Activated naive CD4-positive, alpha-beta T cell treated with anti-CD3 and anti-CD28 coated beads, Interleukin-2, amount 50 U/mL, for 72 hours (primary cell): ENCODE measurements at regions not wholly inside any gene's neighbourhood (a gene's known extent, or its start where the extent isn't known, plus 50 kb on each side); places are given as distances from the start of the nearest gene placed in this dataset.
A peak's percentile ranks its signal among the peaks of the same experiment; 100 is the strongest.

Experiments
- ATAC-seq, 2 donors: fragments of 150-1000 bp; cut with Tn5 transposase; 2 replicates each; pipeline ENCODE4 v1.10.0; 2021; ENCODE audit warnings: mild to moderate bottlenecking in 2 of 2, moderate library complexity in 2 of 2
- DNase-seq, 2 donors: peaks; one replicate each; pipeline ENCODE4 v3.0.0; 2021 to 2022; ENCODE audit warnings: low spot score in 2 of 2
- H3K27ac Mint-ChIP-seq, 2 donors: one replicate each; pipeline ENCODE4 v1.8.0; 2022; ENCODE audit warnings: mild to moderate bottlenecking in 2 of 2, mixed read lengths in 2 of 2
- H3K36me3 Mint-ChIP-seq, 2 donors: one replicate each; pipeline ENCODE4 v1.8.0; 2022; ENCODE audit warnings: mixed read lengths in 2 of 2
- H3K9me3 Mint-ChIP-seq, 2 donors: one replicate each; pipeline ENCODE4 v1.8.0; 2022; ENCODE audit warnings: mixed read lengths in 2 of 2

GRCh38 chr2:7899241-7899640, 782.6 kb upstream of the ID2 start:
- ATAC-seq (no peak), DNase-seq (no peak)
- Mint-ChIP-seq H3K9me3 (peaks cover 3 to 7% of the 10 kb centered on the region in 2 donors), H3K36me3 (peaks cover 0 to 3% of the 10 kb centered on the region in 2 donors), H3K27ac (no peak overlapping the region)

DNA sequence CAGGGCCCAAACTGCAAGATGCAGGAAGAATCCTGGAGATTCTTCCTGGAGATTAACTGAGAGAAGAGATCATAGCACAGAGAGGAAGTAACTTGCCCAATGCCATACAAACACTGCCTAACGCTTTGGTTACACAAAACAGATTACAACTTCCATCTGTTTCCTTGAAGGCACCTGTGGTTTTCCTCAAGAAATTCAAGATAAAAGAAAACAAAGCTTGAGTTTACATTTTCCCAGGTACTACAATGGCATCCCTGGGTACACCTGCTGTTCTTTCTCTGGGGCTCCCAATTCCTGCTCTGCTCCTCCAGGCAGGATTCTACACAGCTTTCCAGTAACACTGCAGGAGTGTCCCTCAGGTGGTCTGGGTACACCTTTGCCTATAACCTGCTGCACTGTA, 781.9 kb upstream of the ID2 start:
- no peaks in the 10 kb centered on the region for H3K36me3 Mint-ChIP-seq
- no peak for DNase-seq
- peaks cover 3 to 5% of the 10 kb centered on the region in 2 donors for H3K9me3 Mint-ChIP-seq
- no peak overlapping the region for H3K27ac Mint-ChIP-seq
- no peak for ATAC-seq

- no peak for ATAC-seq
- DNase-seq, result no peak
- H3K36me3 Mint-ChIP-seq, result no peaks in the 10 kb centered on the region
- H3K9me3 Mint-ChIP-seq, result peaks cover 3 to 5% of the 10 kb centered on the region in 2 donors
- peak overlapping the region in 1 of 2 donors; percentile 76 for H3K27ac Mint-ChIP-seq
Observed at GRCh38 chr2:7900593-7900992, 781.3 kb upstream of the ID2 start.

DNA sequence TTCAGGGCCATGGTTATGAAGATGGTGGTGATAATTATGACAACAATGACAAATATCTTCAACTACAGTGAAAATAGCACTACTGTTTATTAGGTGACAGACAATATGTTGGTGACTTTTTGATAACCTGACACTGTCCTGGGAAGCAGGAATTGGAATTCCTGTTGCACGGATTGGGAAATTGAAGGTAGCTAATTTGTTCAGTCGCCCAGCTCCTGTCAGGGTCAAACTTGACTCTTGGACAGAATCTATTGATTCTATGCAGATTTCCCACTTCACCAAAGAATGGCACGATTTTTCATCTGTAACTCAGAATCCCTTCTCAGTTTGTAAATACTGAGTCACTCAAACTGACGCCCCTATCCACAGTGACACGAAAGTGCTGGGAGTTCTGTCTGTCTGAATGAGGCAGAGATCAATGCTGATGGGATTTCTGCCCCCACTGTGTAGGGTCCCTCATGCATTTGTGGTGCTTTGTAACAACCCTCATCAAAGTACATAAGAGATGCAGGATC, 779.5 kb upstream of the ID2 start:
- no peak for ATAC-seq
- Mint-ChIP-seq H3K9me3 (peaks cover 3 to 5% of the 10 kb centered on the region in 2 donors), H3K27ac (no peak overlapping the region), H3K36me3 (no peaks in the 10 kb centered on the region)
- no peak for DNase-seq

- Mint-ChIP-seq H3K36me3 (no peaks in the 10 kb centered on the region), H3K27ac (peak overlapping the region in 1 of 2 donors; percentile 8), H3K9me3 (peaks cover 3 to 12% of the 10 kb centered on the region in 2 donors)
- ATAC-seq, result no peak
- DNase-seq, result no peak
Observed at GRCh38 chr2:7904319-7904718, 777.5 kb upstream of the ID2 start.

- Mint-ChIP-seq H3K36me3 (no peaks in the 10 kb centered on the region), H3K9me3 (peaks cover 3 to 12% of the 10 kb centered on the region in 2 donors), H3K27ac (no peak overlapping the region)
- ATAC-seq, result no peak
- no peak for DNase-seq
Observed at GRCh38 chr2:7905756-7906155, 776.1 kb upstream of the ID2 start.

DNA sequence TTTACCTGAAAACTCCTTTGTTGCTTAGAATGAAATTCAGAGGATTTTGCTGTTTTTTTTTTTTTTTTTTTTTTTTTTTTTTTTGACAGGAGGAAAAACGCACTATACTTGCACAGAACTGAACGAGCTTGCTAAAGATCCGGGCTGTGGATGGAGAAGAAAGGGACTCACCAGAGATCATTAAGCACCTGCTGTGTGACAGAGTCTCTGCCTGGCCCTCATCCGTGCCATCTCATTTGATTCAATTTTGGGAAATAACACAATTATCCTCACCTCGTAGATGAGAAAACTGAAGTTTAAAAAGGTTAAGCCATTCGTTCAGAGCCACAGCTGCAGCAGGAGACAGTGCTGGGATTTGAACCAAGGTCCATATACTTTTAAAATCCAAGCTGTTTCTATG, 775.4 kb upstream of the ID2 start:
- DNase-seq (no peak), ATAC-seq (no peak)
- H3K27ac Mint-ChIP-seq, result no peak overlapping the region
- no peaks in the 10 kb centered on the region for H3K36me3 Mint-ChIP-seq
- H3K9me3 Mint-ChIP-seq, result peaks cover 3 to 12% of the 10 kb centered on the region in 2 donors

DNA sequence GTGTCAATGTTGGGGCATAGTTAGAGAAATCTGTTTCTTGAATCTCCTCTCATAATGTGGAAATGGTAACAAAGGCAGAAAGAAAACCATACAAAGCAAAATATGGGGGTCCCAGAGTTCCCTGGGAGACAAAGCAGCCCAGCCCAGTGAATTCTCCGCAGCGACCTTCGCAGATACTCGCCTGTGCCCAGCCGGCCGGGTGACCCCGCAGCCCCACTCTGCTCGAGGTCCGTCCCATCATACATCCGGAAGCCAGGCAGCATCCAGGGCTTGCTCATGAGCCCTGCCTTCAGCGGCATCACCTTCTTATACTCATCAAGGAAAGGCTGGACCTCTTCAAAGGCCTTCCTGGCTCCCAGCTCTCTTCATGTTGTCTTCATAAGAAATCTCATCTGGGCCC, 774.8 kb upstream of the ID2 start:
- Mint-ChIP-seq H3K36me3 (no peaks in the 10 kb centered on the region), H3K27ac (no peak overlapping the region), H3K9me3 (peaks cover 3 to 12% of the 10 kb centered on the region in 2 donors)
- ATAC-seq (no peak), DNase-seq (no peak)

GRCh38 chr2:7910752-7911151, 771.1 kb upstream of the ID2 start:
- no peaks in the 10 kb centered on the region for H3K36me3 Mint-ChIP-seq
- ATAC-seq (no peak), DNase-seq (no peak)
- H3K9me3 Mint-ChIP-seq, result peaks cover 0 to 11% of the 10 kb centered on the region in 2 donors
- H3K27ac Mint-ChIP-seq, result no peak overlapping the region

- peaks cover 0 to 11% of the 10 kb centered on the region in 2 donors for H3K9me3 Mint-ChIP-seq
- DNase-seq (no peak), ATAC-seq (no peak)
- no peak overlapping the region for H3K27ac Mint-ChIP-seq
- no peaks in the 10 kb centered on the region for H3K36me3 Mint-ChIP-seq
Observed at GRCh38 chr2:7911196-7911595, 770.7 kb upstream of the ID2 start.

- DNase-seq (no peak), ATAC-seq (no peak)
- Mint-ChIP-seq H3K36me3 (no peaks in the 10 kb centered on the region), H3K27ac (no peak overlapping the region), H3K9me3 (peaks cover 0 to 7% of the 10 kb centered on the region in 2 donors)
Observed at GRCh38 chr2:7913974-7914373, 767.9 kb upstream of the ID2 start.

GRCh38 chr2:7915302-7916091, 766.4 kb upstream of the ID2 start:
- ATAC-seq, result no peak
- Mint-ChIP-seq H3K9me3 (peaks cover 0 to 9% of the 10 kb centered on the region in 2 donors), H3K36me3 (peaks cover 0 to 6% of the 10 kb centered on the region in 2 donors), H3K27ac (no peak overlapping the region)
- DNase-seq, result no peak

- DNase-seq (no peak), ATAC-seq (no peak)
- H3K9me3 Mint-ChIP-seq, result peaks cover 0 to 9% of the 10 kb centered on the region in 2 donors
- no peak overlapping the region for H3K27ac Mint-ChIP-seq
- peaks cover 0 to 6% of the 10 kb centered on the region in 2 donors for H3K36me3 Mint-ChIP-seq
Observed at GRCh38 chr2:7916670-7917069, 765.2 kb upstream of the ID2 start.

- Mint-ChIP-seq H3K36me3 (peaks cover 4 to 16% of the 10 kb centered on the region in 2 donors), H3K27ac (no peak overlapping the region), H3K9me3 (peaks cover 0 to 5% of the 10 kb centered on the region in 2 donors)
- DNase-seq (no peak), ATAC-seq (no peak)
Observed at GRCh38 chr2:7919510-7919909, 762.3 kb upstream of the ID2 start.

DNA sequence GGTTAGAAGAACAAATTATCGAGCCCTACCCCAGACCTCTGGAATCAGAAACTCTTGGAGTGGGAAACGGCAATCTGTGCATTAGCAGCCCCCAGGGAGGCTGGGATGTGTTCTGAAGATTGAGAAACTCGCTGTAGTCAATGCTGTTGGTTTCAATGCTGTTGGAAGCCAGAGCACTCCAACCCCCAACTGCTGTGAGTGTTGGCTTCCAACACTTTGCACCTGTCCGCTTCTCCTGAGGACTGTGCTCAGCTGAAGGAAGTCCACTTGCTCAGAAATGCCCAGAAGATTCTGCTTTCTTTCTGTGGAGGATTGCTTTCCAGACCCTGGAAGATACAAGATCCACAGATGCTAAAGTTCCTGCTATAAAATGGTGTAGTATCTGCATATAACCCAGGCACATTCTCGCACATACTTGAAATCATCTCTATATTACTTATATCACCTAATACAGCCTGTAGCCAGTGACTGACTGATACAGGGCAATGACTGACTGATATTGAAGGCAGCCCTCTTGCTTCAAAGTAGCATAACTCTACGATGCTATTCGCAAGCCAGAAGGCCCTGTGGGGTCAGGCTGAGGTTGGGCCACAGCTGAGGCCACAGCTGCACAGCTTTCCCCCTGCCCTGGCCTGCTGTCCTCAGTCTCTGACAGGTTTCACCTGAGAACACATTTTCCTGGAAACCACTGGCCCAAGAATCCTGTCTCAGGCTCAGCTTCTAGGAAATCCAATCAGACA, 757.7 kb upstream of the ID2 start:
- no peak overlapping the region for H3K27ac Mint-ChIP-seq
- no peak for ATAC-seq
- H3K36me3 Mint-ChIP-seq, result peaks cover 4 to 16% of the 10 kb centered on the region in 2 donors
- DNase-seq, result no peak
- H3K9me3 Mint-ChIP-seq, result peaks cover 0 to 9% of the 10 kb centered on the region in 2 donors

DNA sequence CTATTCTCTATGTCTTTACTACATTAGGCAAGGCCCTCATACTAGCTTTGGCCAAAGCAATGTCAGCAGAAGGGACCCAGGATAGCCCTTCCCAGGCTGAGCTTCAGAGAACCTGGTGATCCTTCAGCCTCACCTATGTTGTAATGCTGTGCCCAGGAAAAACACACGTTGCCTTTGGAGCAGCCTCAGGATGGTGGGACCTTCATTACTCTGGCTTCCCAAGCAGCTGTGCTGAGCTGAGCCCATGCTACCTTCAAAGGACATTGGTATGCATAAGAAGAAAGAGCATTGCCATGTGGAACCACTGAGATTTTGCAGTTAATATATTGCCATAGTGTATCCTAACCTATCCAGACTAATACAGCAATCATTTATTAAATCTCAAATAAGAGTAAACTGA, 756.4 kb upstream of the ID2 start:
- ATAC-seq (no peak), DNase-seq (no peak)
- peak overlapping the region in 1 of 2 donors; percentile 36 for H3K27ac Mint-ChIP-seq
- peaks cover 0 to 4% of the 10 kb centered on the region in 2 donors for H3K9me3 Mint-ChIP-seq
- H3K36me3 Mint-ChIP-seq, result peaks cover 4 to 10% of the 10 kb centered on the region in 2 donors

DNA sequence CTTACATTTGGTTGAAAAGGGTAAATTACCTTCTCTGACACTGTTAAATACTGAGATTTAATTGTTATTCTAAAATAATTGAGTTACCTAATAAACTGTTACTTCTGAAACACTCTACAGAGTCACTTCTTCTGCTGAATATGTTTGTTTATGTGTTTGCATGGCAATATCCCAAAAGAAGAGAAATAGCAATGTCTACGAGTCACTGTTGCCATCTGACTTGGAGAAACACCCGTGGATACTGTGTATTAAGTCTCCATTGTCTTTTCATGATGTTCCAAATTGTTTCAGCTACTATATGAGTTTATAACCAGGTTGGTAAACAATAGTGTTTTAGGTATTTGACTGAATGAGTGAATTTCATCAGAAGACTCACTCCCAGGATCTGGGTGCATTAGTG, 754.2 kb upstream of the ID2 start:
- DNase-seq (no peak), ATAC-seq (no peak)
- Mint-ChIP-seq H3K9me3 (peaks cover 4 to 7% of the 10 kb centered on the region in 2 donors), H3K36me3 (peaks cover 5 to 25% of the 10 kb centered on the region in 2 donors), H3K27ac (no peak overlapping the region)
